ENCODE measurements at regions not wholly inside any gene's neighbourhood (a gene's known extent, or its start where the extent isn't known, plus 50 kb on each side); places are given as distances from the start of the nearest gene placed in this dataset.

- H3K4me3 ChIP-seq (ENCODE audit: low read depth, low read length) = no peak overlapping the region
- no peak for TF ChIP-seq CTCF (IDR thresholded peaks at IDR 0.05; ENCODE audit: insufficient read depth, low read depth, low read length)
- no peak for DNase-seq (ENCODE audit: low read depth)
Observed at GRCh38 chr11:109203176-109203575, 218.8 kb upstream of the C11orf87 start.

GRCh38 chr11:109205312-109205711 lies 216.7 kb upstream of the C11orf87 start:
- no peak for DNase-seq (ENCODE audit: low read depth)
- TF ChIP-seq CTCF (IDR thresholded peaks at IDR 0.05; ENCODE audit: insufficient read depth, low read depth, low read length) = no peak
- no peak overlapping the region for H3K4me3 ChIP-seq (ENCODE audit: low read depth, low read length)

GRCh38 chr11:109208121-109208520 lies 213.9 kb upstream of the C11orf87 start:
- no peak overlapping the region for H3K4me3 ChIP-seq (ENCODE audit: low read depth, low read length)
- no peak for TF ChIP-seq CTCF (IDR thresholded peaks at IDR 0.05; ENCODE audit: insufficient read depth, low read depth, low read length)

GRCh38 chr11:109209572-109209971 lies 212.4 kb upstream of the C11orf87 start:
- H3K4me3 ChIP-seq (ENCODE audit: low read depth, low read length) = no peak overlapping the region
- DNase-seq (ENCODE audit: low read depth) = no peak
- no peak for TF ChIP-seq CTCF (IDR thresholded peaks at IDR 0.05; ENCODE audit: insufficient read depth, low read depth, low read length)

More at GRCh38 chr11:109208121-109208520, 213.9 kb upstream of the C11orf87 start:
- DNase-seq (ENCODE audit: low read depth) = no peak

- TF ChIP-seq CTCF (IDR thresholded peaks at IDR 0.05; ENCODE audit: insufficient read depth, low read depth, low read length) = no peak
- no peak for DNase-seq (ENCODE audit: low read depth)
- H3K4me3 ChIP-seq (ENCODE audit: low read depth, low read length) = no peak overlapping the region
Observed at GRCh38 chr11:109221190-109221589, 200.8 kb upstream of the C11orf87 start.

- H3K4me3 ChIP-seq (ENCODE audit: low read depth, low read length) = no peak overlapping the region
- DNase-seq (ENCODE audit: low read depth) = no peak
- no peak for TF ChIP-seq CTCF (IDR thresholded peaks at IDR 0.05; ENCODE audit: insufficient read depth, low read depth, low read length)
Observed at GRCh38 chr11:109222761-109223160, 199.2 kb upstream of the C11orf87 start.

GRCh38 chr11:109223451-109223850 lies 198.5 kb upstream of the C11orf87 start:
- TF ChIP-seq CTCF (IDR thresholded peaks at IDR 0.05; ENCODE audit: insufficient read depth, low read depth, low read length) = no peak
- H3K4me3 ChIP-seq (ENCODE audit: low read depth, low read length) = no peak overlapping the region
- DNase-seq (ENCODE audit: low read depth) = no peak
